K562 (cell line): ENCODE measurements at regions not wholly inside any gene's neighbourhood (a gene's known extent, or its start where the extent isn't known, plus 50 kb on each side); places are given as distances from the start of the nearest gene placed in this dataset.

Experiments
- ATAC-seq: fragments of 200-7000 bp; cut with Tn5 transposase; 3 replicates; pipeline ENCODE4 v1.9.1; 2020; ENCODE audit warnings: moderate library complexity
- BruUV-seq: library from RNA; stranded (reverse); fragments of 400-500 nt; replicated peaks from 2 replicates; lab custom pipeline; 2021; lab: Mats Ljungman, UMichigan
- CTCF ChIA-PET: fragments of 300-600 bp; formaldehyde crosslinking; extraction: SDS; loops from one replicate; lab custom pipeline; 2021; ENCODE audit warnings: low intra/inter-chr PET ratio; lab: Yijun Ruan, JAX
- POLR2A ChIA-PET: fragments of 300-600, 350-650 bp; sonication (Branson Sonifier 250); formaldehyde crosslinking; extraction: SDS; loops from one replicate; lab custom pipeline; 2021; ENCODE audit warnings: antibody characterized with exemption, inconsistent platforms; lab: Yijun Ruan, JAX
- DNase-seq, 4 experiments: peaks; one replicate each; pipeline versions ENCODE4 v3.0.0 to v3.0.0-alpha.2; 2011 to 2018; ENCODE audit warnings: low spot score in 3 of 4, mixed read lengths in 3 of 4; ENCODE audit errors: extremely low read depth in 1 of 4
- FAIRE-seq: peaks from 2 replicates; lab custom pipeline; 2011; peaks lifted over from hg19 to GRCh38; lab: Jason Lieb, UNC
- H2AFZ ChIP-seq: 2 replicates; pipeline ENCODE4 v1.6.0; 2011; ENCODE audit warnings: low read depth, low read length, control low read depth, inconsistent platforms
- H3K27ac ChIP-seq: fragments of 200-600 bp; 3 replicates; pipeline ENCODE4 v1.8.0; 2011; ENCODE audit warnings: low read depth, mild to moderate bottlenecking, control low read depth, inconsistent platforms, low read length, moderate library complexity, mixed read lengths; ENCODE audit errors: extremely low read depth
- H3K27me3 ChIP-seq, 2 experiments: fragments of 300-600 bp in 1 of 2; 2 replicates in 1 of 2; 3 replicates in 1 of 2; pipeline versions ENCODE4 v1.6.0 to v1.8.0; 2011; ENCODE audit warnings: inconsistent platforms in 2 of 2, low read length in 2 of 2, mild to moderate bottlenecking in 1 of 2, mixed read lengths in 1 of 2, moderate library complexity in 1 of 2; ENCODE audit not compliant: control insufficient read depth in 2 of 2, insufficient read depth in 2 of 2
- H3K36me3 ChIP-seq: fragments of 300-600 bp; 3 replicates; pipeline ENCODE4 v1.8.0; 2011; ENCODE audit warnings: mild to moderate bottlenecking, low read length, inconsistent platforms; ENCODE audit not compliant: control insufficient read depth, insufficient read depth
- H3K4me1 ChIP-seq, 2 experiments: fragments of 200-600 bp in 1 of 2; replicated peaks in 1 of 2; 2 replicates in 1 of 2; 3 replicates in 1 of 2; pipeline versions ENCODE4 v1.5.1 to v1.8.0; 2011; ENCODE audit warnings: inconsistent platforms in 2 of 2, low read length in 2 of 2, mild to moderate bottlenecking in 1 of 2, mixed read lengths in 1 of 2, moderate library complexity in 1 of 2; ENCODE audit not compliant: control insufficient read depth in 2 of 2, insufficient read depth in 2 of 2
- H3K4me2 ChIP-seq: 2 replicates; pipeline ENCODE4 v1.6.1; 2011; ENCODE audit warnings: low read length, control low read depth, inconsistent platforms, mixed read lengths; ENCODE audit not compliant: insufficient read depth
- H3K4me3 ChIP-seq: fragments of 200-600 bp; sonication (generic), shearing (Covaris generic); 2 replicates; pipeline ENCODE4 v1.5.1; 2016; ENCODE audit warnings: control low read depth, inconsistent platforms
- H3K79me2 ChIP-seq: fragments of 200-600 bp; 3 replicates; pipeline ENCODE4 v1.8.0; 2011; ENCODE audit warnings: low read length, inconsistent platforms; ENCODE audit not compliant: control insufficient read depth, insufficient read depth
- H3K9ac ChIP-seq, 2 experiments: 2 replicates each; pipeline versions ENCODE4 v1.6.0 to v1.6.1; 2011; ENCODE audit warnings: low read depth in 2 of 2, low read length in 2 of 2, control low read depth in 1 of 2, inconsistent platforms in 1 of 2, mild to moderate bottlenecking in 1 of 2, mixed read lengths in 1 of 2; ENCODE audit not compliant: insufficient read depth in 1 of 2
- H3K9me1 ChIP-seq: one replicate; pipeline ENCODE4 v1.6.0; 2011; ENCODE audit warnings: inconsistent platforms, mild to moderate bottlenecking, low read length, moderate library complexity; ENCODE audit not compliant: control insufficient read depth, insufficient read depth
- H3K9me3 ChIP-seq: replicated peaks from 2 replicates; pipeline ENCODE4 v1.5.1; 2011; ENCODE audit warnings: low read depth, low read length, inconsistent platforms; ENCODE audit not compliant: control insufficient read depth, insufficient read depth
- H4K20me1 ChIP-seq: replicated peaks from 2 replicates; pipeline ENCODE4 v1.6.1; 2011; ENCODE audit warnings: low read length, inconsistent platforms, mixed read lengths; ENCODE audit not compliant: control insufficient read depth, insufficient read depth
- C11orf30 ChIP-seq: fragments of 450-650 bp; IDR thresholded peaks from 2 replicates; pipeline ENCODE4 v1.6.1; 2016; ENCODE audit warnings: low read depth, mild to moderate bottlenecking
- CC2D1A ChIP-seq: fragments of 450-650 bp; IDR thresholded peaks from 2 replicates; pipeline ENCODE4 v1.6.1; 2017; ENCODE audit warnings: mild to moderate bottlenecking
- DIDO1 ChIP-seq: fragments of 450-650 bp; IDR thresholded peaks from 2 replicates; pipeline ENCODE4 v1.6.1; 2016; ENCODE audit warnings: low read depth, missing biosample characterization, missing genetic modification characterization
- GATA2 ChIP-seq: sonication (generic); formaldehyde crosslinking; IDR thresholded peaks from 2 replicates; pipeline ENCODE4 v1.4.0; 2020; ENCODE audit warnings: mild to moderate bottlenecking, missing genetic modification reagents
- LCOR ChIP-seq: sonication (generic); formaldehyde crosslinking; IDR thresholded peaks from 2 replicates; pipeline ENCODE4 v1.8.0; 2022; ENCODE audit warnings: mild to moderate bottlenecking, missing genetic modification reagents
- NFIC ChIP-seq: fragments of 450-650 bp; IDR thresholded peaks from 2 replicates; pipeline ENCODE4 v1.6.1; 2017; ENCODE audit warnings: mild to moderate bottlenecking, inconsistent platforms
- RBFOX2 ChIP-seq: fragments of 200-400 bp; formaldehyde crosslinking; IDR thresholded peaks from 2 replicates; pipeline ENCODE4 v1.6.1; 2017; ENCODE audit warnings: low read depth, mild to moderate bottlenecking, low read length, moderate library complexity
- TAF9B ChIP-seq: fragments of 450-650 bp; IDR thresholded peaks from 2 replicates; pipeline ENCODE4 v1.6.1; 2018; ENCODE audit warnings: mild to moderate bottlenecking; ENCODE audit not compliant: partially characterized antibody
- TFAM ChIP-seq: fragments of 250-450 bp; sonication (Bioruptor Pico); conservative IDR thresholded peaks from 2 replicates; pipeline ENCODE4 v1.5.0; 2021; ENCODE audit warnings: mild to moderate bottlenecking, moderate library complexity
- ZBTB1 ChIP-seq: sonication (generic); formaldehyde crosslinking; IDR thresholded peaks from 2 replicates; pipeline ENCODE4 v1.8.1; 2023; ENCODE audit warnings: missing genetic modification reagents, low read depth, mild to moderate bottlenecking, borderline replicate concordance
- ZBTB17 ChIP-seq: fragments of 450-650 bp; formaldehyde crosslinking; IDR thresholded peaks from 2 replicates; pipeline ENCODE4 v1.4.0; 2020; ENCODE audit warnings: mild to moderate bottlenecking
- ZFP30 ChIP-seq: fragments of 250-450 bp; sonication (Bioruptor Pico); IDR thresholded peaks from 2 replicates; pipeline ENCODE4 v1.8.0; 2022; ENCODE audit warnings: moderate library complexity, mild to moderate bottlenecking, inconsistent platforms, borderline replicate concordance
- ZNF316 ChIP-seq: fragments of 450-650 bp; IDR thresholded peaks from 2 replicates; pipeline ENCODE4 v1.6.1; 2016
- ZNF431 ChIP-seq: sonication (generic); formaldehyde crosslinking; IDR thresholded peaks from 2 replicates; pipeline ENCODE4 v1.8.0; 2022; ENCODE audit warnings: mild to moderate bottlenecking, missing genetic modification reagents
- WGBS: fragments of 100-300 bp; shearing (Covaris generic); methylation state at CpG from one replicate; pipeline ENCODE4 v1.1.6; 2016; ENCODE audit warnings: low coverage, mixed read lengths; ENCODE audit not compliant: insufficient coverage; ENCODE audit errors: missing lambda C conversion rate; 5-methylcytosine and 5-hydroxymethylcytosine counted together
- in situ Hi-C: fragments of 300-500 bp; cut with MboI; formaldehyde crosslinking; loops from 4 replicates; pipeline ENCODE4 v1.15.0; 2018; ENCODE audit warnings: inconsistent platforms, mixed read lengths
- intact Hi-C: fragments of 100-400 bp; cut with micrococcal nuclease; formaldehyde crosslinking; loops from 2 replicates; pipeline ENCODE4 v1.14.2; 2022
- TF ChIP-seq, protein P1 (sequence below): fragments of 450-650 bp; IDR thresholded peaks from 2 replicates; pipeline ENCODE4 v1.6.1; 2016; ENCODE audit warnings: mild to moderate bottlenecking
- TF ChIP-seq, protein P2 (sequence below): sonication (generic); formaldehyde crosslinking; IDR thresholded peaks from 2 replicates; pipeline ENCODE4 v1.8.1; 2022; ENCODE audit warnings: missing genetic modification reagents

DNA sequence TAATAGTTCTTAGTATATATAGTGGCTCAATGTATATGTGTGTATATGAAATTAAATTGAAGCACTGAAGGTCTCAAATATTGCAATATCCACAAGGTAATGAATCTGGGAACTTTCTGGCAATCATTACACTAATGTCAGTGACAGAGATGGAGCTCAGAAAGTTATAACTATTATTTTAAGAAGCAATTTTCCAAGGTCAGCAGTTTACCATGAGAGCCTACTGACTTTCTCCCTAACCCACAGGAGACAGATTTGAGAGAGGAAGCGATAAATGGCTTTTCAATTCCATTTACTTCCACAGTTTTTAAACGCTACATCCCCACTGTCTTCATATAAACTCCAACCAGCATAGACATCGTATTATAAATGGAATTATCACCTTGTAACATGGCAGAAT is 92.9 kb downstream of the PCTP start:
- FAIRE-seq (no peak), DNase-seq (no peak), ATAC-seq (no peak)
- no peak overlapping the region for H3K4me2 ChIP-seq
- BruUV-seq, result no TSS peak
- no peaks in the 10 kb centered on the region for H3K36me3 ChIP-seq
- H3K4me3 ChIP-seq, result no peak overlapping the region
- H3K27ac ChIP-seq, result no peak overlapping the region
- no peak overlapping the region for H2AFZ ChIP-seq
- H4K20me1 ChIP-seq, result no peaks in the 10 kb centered on the region
- in situ Hi-C loops (no loop called here), intact Hi-C loops (no loop called here)
- no peaks in the 10 kb centered on the region for H3K79me2 ChIP-seq
- H3K4me1 ChIP-seq, result peaks cover 0 to 7% of the 10 kb centered on the region in 2 experiments; a peak in 1 of 5 replicates
- H3K9me1 ChIP-seq, result no peaks in the 10 kb centered on the region
- H3K27me3 ChIP-seq, result peaks cover 0 to 2% of the 10 kb centered on the region in 2 experiments; a peak in 1 of 5 replicates
- CTCF ChIA-PET, result no interaction called here
- 6% methylated on average over 3 of the region's 3 CpGs for WGBS
- POLR2A ChIA-PET, result interaction anchor here (0.6 kb wide), 1 partner anchor 25 kb away, joined by 3 read pairs; no protein-coding TSS in a partner anchor
- H3K9me3 ChIP-seq, result no peaks in the 10 kb centered on the region
- no peak for TF ChIP-seq CC2D1A
- peak; percentile 36; the same call in 1 of the 2 replicates for TF ChIP-seq ZNF316
- TF ChIP-seq ZFP30, result no peak
- no peak for TF ChIP-seq ZNF431 (CRISPR knock-in tag)
- peak; percentile 32; the same call in 1 of the 2 replicates for TF ChIP-seq C11orf30
- no peak for TF ChIP-seq DIDO1 (tag)
- TF ChIP-seq GATA2 (CRISPR knock-in tag), result no peak
- TF ChIP-seq, protein P1, sequence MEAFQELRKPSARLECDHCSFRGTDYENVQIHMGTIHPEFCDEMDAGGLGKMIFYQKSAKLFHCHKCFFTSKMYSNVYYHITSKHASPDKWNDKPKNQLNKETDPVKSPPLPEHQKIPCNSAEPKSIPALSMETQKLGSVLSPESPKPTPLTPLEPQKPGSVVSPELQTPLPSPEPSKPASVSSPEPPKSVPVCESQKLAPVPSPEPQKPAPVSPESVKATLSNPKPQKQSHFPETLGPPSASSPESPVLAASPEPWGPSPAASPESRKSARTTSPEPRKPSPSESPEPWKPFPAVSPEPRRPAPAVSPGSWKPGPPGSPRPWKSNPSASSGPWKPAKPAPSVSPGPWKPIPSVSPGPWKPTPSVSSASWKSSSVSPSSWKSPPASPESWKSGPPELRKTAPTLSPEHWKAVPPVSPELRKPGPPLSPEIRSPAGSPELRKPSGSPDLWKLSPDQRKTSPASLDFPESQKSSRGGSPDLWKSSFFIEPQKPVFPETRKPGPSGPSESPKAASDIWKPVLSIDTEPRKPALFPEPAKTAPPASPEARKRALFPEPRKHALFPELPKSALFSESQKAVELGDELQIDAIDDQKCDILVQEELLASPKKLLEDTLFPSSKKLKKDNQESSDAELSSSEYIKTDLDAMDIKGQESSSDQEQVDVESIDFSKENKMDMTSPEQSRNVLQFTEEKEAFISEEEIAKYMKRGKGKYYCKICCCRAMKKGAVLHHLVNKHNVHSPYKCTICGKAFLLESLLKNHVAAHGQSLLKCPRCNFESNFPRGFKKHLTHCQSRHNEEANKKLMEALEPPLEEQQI, result no peak
- TF ChIP-seq ZBTB17 (CRISPR knock-in tag), result no peak
- no peak for TF ChIP-seq TFAM (CRISPR knock-in tag)
- no peak for TF ChIP-seq TAF9B
- no peak for TF ChIP-seq LCOR (CRISPR knock-in tag)
- no peak for TF ChIP-seq ZBTB1 (CRISPR knock-in tag)
- no peak for TF ChIP-seq NFIC
- TF ChIP-seq, protein P2, sequence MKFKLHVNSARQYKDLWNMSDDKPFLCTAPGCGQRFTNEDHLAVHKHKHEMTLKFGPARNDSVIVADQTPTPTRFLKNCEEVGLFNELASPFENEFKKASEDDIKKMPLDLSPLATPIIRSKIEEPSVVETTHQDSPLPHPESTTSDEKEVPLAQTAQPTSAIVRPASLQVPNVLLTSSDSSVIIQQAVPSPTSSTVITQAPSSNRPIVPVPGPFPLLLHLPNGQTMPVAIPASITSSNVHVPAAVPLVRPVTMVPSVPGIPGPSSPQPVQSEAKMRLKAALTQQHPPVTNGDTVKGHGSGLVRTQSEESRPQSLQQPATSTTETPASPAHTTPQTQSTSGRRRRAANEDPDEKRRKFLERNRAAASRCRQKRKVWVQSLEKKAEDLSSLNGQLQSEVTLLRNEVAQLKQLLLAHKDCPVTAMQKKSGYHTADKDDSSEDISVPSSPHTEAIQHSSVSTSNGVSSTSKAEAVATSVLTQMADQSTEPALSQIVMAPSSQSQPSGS (CRISPR knock-in tag), result no peak
- no peak for TF ChIP-seq RBFOX2
- no peak overlapping the region for H3K9ac ChIP-seq
